T-helper 2 cell treated with Interferon-gamma antibody and Interleukin-4, amounts not matched to agents 5 μg/mL and 100 μg/mL, for 36 hours (primary cell): ENCODE measurements at regions not wholly inside any gene's neighbourhood (a gene's known extent, or its start where the extent isn't known, plus 50 kb on each side); places are given as distances from the start of the nearest gene placed in this dataset.
"Not testable (repeated sequence)": the region's sequence is repeated elsewhere in the genome, so short reads cannot be mapped to it uniquely, and the experiment has no call there.

ENCODE experiments used
- DNase-seq: peaks from one replicate; pipeline ENCODE4 v3.0.0; 2021; ENCODE audit warnings: low spot score
- H3K27ac Mint-ChIP-seq: one replicate; pipeline ENCODE4 v1.8.0; 2021; ENCODE audit warnings: mild to moderate bottlenecking, mixed read lengths
- H3K27me3 Mint-ChIP-seq: one replicate; pipeline ENCODE4 v1.8.0; 2021; ENCODE audit warnings: low read depth, mixed read lengths
- H3K36me3 Mint-ChIP-seq: one replicate; pipeline ENCODE4 v1.8.0; 2021; ENCODE audit warnings: low read depth, mixed read lengths
- H3K4me1 Mint-ChIP-seq: one replicate; pipeline ENCODE4 v1.8.0; 2021; ENCODE audit warnings: low read depth, mixed read lengths
- H3K4me3 Mint-ChIP-seq: one replicate; pipeline ENCODE4 v1.8.0; 2022; ENCODE audit warnings: mild to moderate bottlenecking, moderate library complexity, mixed read lengths
- H3K9me3 Mint-ChIP-seq: one replicate; pipeline ENCODE4 v1.8.0; 2021; ENCODE audit warnings: mixed read lengths

GRCh38 chr7:32816409-32816948 is 75.1 kb downstream of the KBTBD2 start:
- DNase-seq, H3K36me3 Mint-ChIP-seq, H3K9me3 Mint-ChIP-seq, H3K27ac Mint-ChIP-seq, H3K4me1 Mint-ChIP-seq, H3K4me3 Mint-ChIP-seq: not testable (repeated sequence)
- peaks cover 11% of the 10 kb centered on the region for H3K27me3 Mint-ChIP-seq

- H3K27ac Mint-ChIP-seq, H3K4me3 Mint-ChIP-seq, DNase-seq, H3K4me1 Mint-ChIP-seq, H3K36me3 Mint-ChIP-seq, H3K9me3 Mint-ChIP-seq: not testable (repeated sequence)
- H3K27me3 Mint-ChIP-seq, result peaks cover 12% of the 10 kb centered on the region
These were observed 76.8 kb downstream of the KBTBD2 start for GRCh38 chr7:32814779-32815178.

GRCh38 chr7:32809871-32810270 is 81.7 kb downstream of the KBTBD2 start:
- Mint-ChIP-seq H3K27me3 (peaks cover 6% of the 10 kb centered on the region), H3K9me3 (no peaks in the 10 kb centered on the region), H3K27ac (no peak overlapping the region), H3K4me1 (no peaks in the 10 kb centered on the region), H3K36me3 (no peaks in the 10 kb centered on the region), H3K4me3 (no peak overlapping the region)
- DNase-seq, result no peak

GRCh38 chr7:32809347-32809746 is 82.2 kb downstream of the KBTBD2 start:
- Mint-ChIP-seq H3K4me3 (no peak overlapping the region), H3K4me1 (no peaks in the 10 kb centered on the region), H3K27me3 (peaks cover 3% of the 10 kb centered on the region), H3K36me3 (no peaks in the 10 kb centered on the region), H3K27ac (no peak overlapping the region), H3K9me3 (no peaks in the 10 kb centered on the region)
- DNase-seq, result no peak

- no peaks in the 10 kb centered on the region for H3K36me3 Mint-ChIP-seq
- no peak overlapping the region for H3K27ac Mint-ChIP-seq
- no peak for DNase-seq
- no peaks in the 10 kb centered on the region for H3K27me3 Mint-ChIP-seq
- H3K9me3 Mint-ChIP-seq, result peaks cover 10% of the 10 kb centered on the region
- H3K4me1 Mint-ChIP-seq, result no peaks in the 10 kb centered on the region
- H3K4me3 Mint-ChIP-seq, result no peak overlapping the region
These were observed 88.0 kb downstream of the KBTBD2 start for GRCh38 chr7:32803406-32804141.

- Mint-ChIP-seq H3K27me3 (no peaks in the 10 kb centered on the region), H3K4me1 (no peaks in the 10 kb centered on the region), H3K9me3 (peaks cover 10% of the 10 kb centered on the region), H3K36me3 (no peaks in the 10 kb centered on the region), H3K4me3 (no peak overlapping the region), H3K27ac (no peak overlapping the region)
- no peak for DNase-seq
These were observed 89.2 kb downstream of the KBTBD2 start for GRCh38 chr7:32802305-32802910.

- not testable (repeated sequence) for H3K9me3 Mint-ChIP-seq, H3K4me3 Mint-ChIP-seq, H3K27ac Mint-ChIP-seq, H3K4me1 Mint-ChIP-seq, H3K36me3 Mint-ChIP-seq, DNase-seq, H3K27me3 Mint-ChIP-seq
These were observed 98.5 kb downstream of the KBTBD2 start for GRCh38 chr7:32793053-32793452.

- not testable (repeated sequence) for H3K4me1 Mint-ChIP-seq, H3K36me3 Mint-ChIP-seq, H3K27me3 Mint-ChIP-seq, H3K27ac Mint-ChIP-seq, H3K4me3 Mint-ChIP-seq, DNase-seq, H3K9me3 Mint-ChIP-seq
These were observed 100.7 kb downstream of the KBTBD2 start for GRCh38 chr7:32790766-32791430.

GRCh38 chr7:32789266-32789665 is 102.3 kb downstream of the KBTBD2 start:
- not testable (repeated sequence) for H3K27me3 Mint-ChIP-seq, H3K36me3 Mint-ChIP-seq, DNase-seq, H3K4me1 Mint-ChIP-seq, H3K4me3 Mint-ChIP-seq, H3K9me3 Mint-ChIP-seq, H3K27ac Mint-ChIP-seq

- not testable (repeated sequence) for DNase-seq, H3K27me3 Mint-ChIP-seq, H3K27ac Mint-ChIP-seq, H3K36me3 Mint-ChIP-seq, H3K9me3 Mint-ChIP-seq, H3K4me3 Mint-ChIP-seq, H3K4me1 Mint-ChIP-seq
These were observed 103.4 kb downstream of the KBTBD2 start for GRCh38 chr7:32788174-32788573.

GRCh38 chr7:32785365-32785944 is 106.1 kb downstream of the KBTBD2 start:
- H3K9me3 Mint-ChIP-seq, H3K27ac Mint-ChIP-seq, H3K4me3 Mint-ChIP-seq, H3K27me3 Mint-ChIP-seq, H3K36me3 Mint-ChIP-seq, H3K4me1 Mint-ChIP-seq, DNase-seq: not testable (repeated sequence)

GRCh38 chr7:32779895-32780294 is 111.7 kb downstream of the KBTBD2 start:
- H3K9me3 Mint-ChIP-seq, H3K27me3 Mint-ChIP-seq, H3K4me3 Mint-ChIP-seq, DNase-seq, H3K36me3 Mint-ChIP-seq, H3K4me1 Mint-ChIP-seq, H3K27ac Mint-ChIP-seq: not testable (repeated sequence)

- Mint-ChIP-seq H3K4me3 (no peak overlapping the region), H3K9me3 (no peaks in the 10 kb centered on the region), H3K27ac (no peak overlapping the region), H3K27me3 (no peaks in the 10 kb centered on the region), H3K4me1 (no peaks in the 10 kb centered on the region), H3K36me3 (no peaks in the 10 kb centered on the region)
- DNase-seq, result no peak
These were observed 112.4 kb downstream of the KBTBD2 start for GRCh38 chr7:32779167-32779566.

GRCh38 chr7:32777041-32777666 is 114.4 kb downstream of the KBTBD2 start:
- not testable (repeated sequence) for H3K36me3 Mint-ChIP-seq, H3K4me3 Mint-ChIP-seq, DNase-seq, H3K4me1 Mint-ChIP-seq, H3K27ac Mint-ChIP-seq, H3K9me3 Mint-ChIP-seq
- peaks cover 15% of the 10 kb centered on the region for H3K27me3 Mint-ChIP-seq
